ENCODE measurements at regions not wholly inside any gene's neighbourhood (a gene's known extent, or its start where the extent isn't known, plus 50 kb on each side); places are given as distances from the start of the nearest gene placed in this dataset.
"Not testable (repeated sequence)": the region's sequence is repeated elsewhere in the genome, so short reads cannot be mapped to it uniquely, and the experiment has no call there.

DNA sequence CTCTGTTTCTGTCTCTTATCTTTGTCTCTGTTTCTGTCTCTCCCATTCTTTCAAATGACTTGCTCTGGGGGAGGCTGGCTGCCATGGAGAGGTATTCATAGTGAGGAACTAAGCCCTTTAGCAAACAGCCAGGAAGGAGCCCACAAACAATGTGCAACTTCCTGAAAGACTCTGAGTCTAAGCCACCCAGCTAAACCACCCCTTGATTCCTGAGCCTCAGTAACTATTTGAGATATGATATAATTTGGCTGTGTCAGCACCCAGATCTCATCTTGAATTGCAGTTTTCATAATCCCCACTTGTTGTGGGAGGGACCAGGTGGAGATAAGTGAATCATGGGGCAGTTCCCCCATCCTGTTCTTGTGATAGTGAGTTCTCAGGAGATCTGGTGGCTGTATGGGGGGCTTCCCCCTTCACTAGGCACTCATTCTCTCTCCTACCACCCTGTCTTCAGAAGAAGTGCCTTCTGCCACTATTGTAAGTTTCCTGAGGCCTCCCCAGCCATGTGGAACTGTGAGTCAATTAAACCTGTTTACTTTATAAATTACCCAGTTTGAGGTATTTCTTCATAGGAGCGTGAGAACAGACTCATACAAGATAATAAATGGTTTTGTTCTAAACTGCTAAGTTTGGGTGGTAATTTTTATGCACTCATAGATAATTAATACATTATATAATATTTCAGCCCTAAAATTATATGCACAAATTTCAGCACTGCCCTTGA lies 121.2 kb upstream of the FOXP2 start:
- DNase-seq (ENCODE audit: extremely low read depth, low read depth) = no peak

DNA sequence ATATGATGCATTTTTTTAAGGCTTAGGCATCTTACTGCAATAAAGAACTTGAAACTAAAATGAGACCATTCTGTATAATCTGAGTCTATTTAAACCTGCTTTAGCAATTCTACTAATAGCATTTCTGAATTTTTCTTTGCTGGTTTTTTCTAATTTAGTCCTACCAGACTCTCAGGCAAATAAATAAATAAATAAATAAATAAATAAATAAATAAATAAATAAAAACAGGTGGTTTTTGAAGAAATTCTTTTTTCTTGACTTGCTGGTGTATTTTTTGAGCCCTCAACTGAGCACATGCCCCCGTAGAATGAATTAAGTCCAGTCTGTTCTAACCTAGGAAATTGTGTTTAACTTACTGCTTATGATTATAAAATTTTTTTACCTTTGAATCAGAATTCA lies 134.7 kb upstream of the FOXP2 start:
- TF ChIP-seq, protein P1, sequence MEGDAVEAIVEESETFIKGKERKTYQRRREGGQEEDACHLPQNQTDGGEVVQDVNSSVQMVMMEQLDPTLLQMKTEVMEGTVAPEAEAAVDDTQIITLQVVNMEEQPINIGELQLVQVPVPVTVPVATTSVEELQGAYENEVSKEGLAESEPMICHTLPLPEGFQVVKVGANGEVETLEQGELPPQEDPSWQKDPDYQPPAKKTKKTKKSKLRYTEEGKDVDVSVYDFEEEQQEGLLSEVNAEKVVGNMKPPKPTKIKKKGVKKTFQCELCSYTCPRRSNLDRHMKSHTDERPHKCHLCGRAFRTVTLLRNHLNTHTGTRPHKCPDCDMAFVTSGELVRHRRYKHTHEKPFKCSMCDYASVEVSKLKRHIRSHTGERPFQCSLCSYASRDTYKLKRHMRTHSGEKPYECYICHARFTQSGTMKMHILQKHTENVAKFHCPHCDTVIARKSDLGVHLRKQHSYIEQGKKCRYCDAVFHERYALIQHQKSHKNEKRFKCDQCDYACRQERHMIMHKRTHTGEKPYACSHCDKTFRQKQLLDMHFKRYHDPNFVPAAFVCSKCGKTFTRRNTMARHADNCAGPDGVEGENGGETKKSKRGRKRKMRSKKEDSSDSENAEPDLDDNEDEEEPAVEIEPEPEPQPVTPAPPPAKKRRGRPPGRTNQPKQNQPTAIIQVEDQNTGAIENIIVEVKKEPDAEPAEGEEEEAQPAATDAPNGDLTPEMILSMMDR (IDR thresholded peaks at IDR 0.05; ENCODE audit: low read depth, low read length) = no peak
- no peak for DNase-seq (ENCODE audit: extremely low read depth, low read depth)

More for the DNA sequence above, 121.2 kb upstream of the FOXP2 start:
- TF ChIP-seq, protein P1 (IDR thresholded peaks at IDR 0.05; ENCODE audit: low read depth, low read length) = no peak

DNA sequence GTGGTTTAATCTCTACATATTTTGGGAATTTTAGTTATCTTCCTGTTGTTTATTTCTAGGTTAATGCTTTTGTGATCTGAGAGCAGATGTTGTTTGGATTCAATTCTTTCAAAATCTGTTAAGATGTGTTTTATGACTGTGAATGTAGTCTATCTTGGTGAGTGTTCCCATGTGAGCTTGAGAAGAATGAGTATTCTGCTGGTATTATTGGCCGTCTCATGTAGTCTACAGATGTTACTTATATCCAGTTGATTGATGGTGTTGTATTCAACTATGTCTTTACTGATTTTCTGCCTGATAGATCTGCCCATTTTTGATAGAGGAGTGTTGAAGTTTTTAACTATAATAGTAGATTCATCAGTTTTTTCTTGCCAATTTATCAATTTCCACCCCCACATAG lies 141.4 kb upstream of the FOXP2 start:
- TF ChIP-seq, protein P1 (IDR thresholded peaks at IDR 0.05; ENCODE audit: low read depth, low read length) = no peak
- DNase-seq (ENCODE audit: extremely low read depth, low read depth) = no peak

DNA sequence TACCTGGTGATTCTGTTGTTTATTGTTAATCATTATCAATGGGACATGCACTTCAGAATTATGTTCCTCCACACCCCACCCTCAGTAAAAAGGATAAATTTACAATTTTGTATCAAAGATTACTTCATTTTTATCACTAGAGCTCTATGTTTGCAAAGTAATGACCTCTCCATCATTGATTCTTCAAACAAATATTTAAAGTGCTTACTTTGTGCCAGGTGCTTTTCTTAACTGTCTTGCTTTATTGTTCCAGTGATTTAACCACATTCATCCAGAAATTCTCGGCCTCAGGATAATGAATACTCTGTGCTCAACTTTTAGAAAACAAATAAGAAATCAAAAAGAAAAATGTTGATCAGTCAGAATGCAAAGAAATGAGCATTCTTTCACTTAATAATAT lies 144.9 kb upstream of the FOXP2 start:
- TF ChIP-seq, protein P1 (IDR thresholded peaks at IDR 0.05; ENCODE audit: low read depth, low read length) = no peak
- DNase-seq (ENCODE audit: extremely low read depth, low read depth) = no peak

DNA sequence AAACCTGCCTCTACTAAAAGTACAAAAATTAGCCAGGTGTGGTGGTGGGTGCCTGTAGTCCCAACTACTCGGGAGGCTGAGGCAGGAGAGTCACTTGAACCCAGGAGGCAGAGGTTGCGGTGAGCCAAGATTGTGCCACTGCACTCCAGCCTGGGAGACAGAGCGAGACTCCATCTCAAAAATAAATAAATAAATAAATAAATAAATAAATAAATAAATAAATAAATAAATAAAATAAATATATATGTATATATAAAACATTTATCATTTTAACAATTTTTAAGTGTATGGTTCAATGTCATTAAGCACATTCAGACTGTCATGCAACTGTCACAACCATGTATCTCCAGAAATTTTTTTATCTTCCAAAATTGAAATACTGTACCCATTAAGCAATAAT lies 147.1 kb upstream of the FOXP2 start:
- not testable (repeated sequence) for DNase-seq (ENCODE audit: extremely low read depth, low read depth)

DNA sequence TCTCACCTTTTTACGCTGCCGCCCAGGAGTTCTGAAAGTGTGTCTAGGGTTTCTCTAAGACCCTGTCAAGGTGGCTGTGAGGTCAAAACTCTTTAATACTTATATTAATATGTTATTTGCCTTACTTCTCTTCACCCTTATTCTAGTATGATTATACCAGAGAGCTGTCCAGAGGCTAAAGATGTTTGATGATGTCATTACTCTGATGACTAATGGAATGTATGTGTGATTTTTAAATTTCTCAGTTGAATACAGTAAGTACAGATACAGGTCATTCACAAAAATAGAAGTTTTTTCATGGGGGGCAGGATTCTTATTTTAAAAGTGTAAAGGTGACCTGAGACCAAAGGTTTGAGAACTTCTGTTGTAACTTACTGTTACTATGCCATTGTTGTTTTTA lies 150.6 kb upstream of the FOXP2 start:
- TF ChIP-seq, protein P1 (IDR thresholded peaks at IDR 0.05; ENCODE audit: low read depth, low read length) = no peak
- DNase-seq (ENCODE audit: extremely low read depth, low read depth) = no peak

DNA sequence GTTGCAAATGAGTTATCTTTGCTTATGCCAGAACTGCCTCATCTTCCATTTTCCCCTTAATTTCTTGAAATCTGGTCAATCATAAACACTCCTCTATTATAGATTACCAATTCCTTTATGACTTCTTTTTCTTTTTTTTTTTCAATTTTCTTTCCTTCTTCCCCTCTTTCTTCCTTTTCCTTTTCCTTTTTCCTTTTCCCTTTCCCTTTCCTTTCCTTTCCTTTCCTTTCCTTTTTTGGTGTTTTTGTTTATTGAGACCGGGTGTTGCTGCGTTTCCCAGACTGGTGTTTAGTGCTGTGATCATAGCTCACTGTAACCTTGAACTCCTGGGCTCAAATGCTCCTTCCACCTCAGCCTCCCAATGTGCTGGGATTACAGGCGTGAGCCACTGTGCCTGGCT lies 151.4 kb upstream of the FOXP2 start:
- no peak for DNase-seq (ENCODE audit: extremely low read depth, low read depth)
- TF ChIP-seq, protein P1 (IDR thresholded peaks at IDR 0.05; ENCODE audit: low read depth, low read length) = no peak

DNA sequence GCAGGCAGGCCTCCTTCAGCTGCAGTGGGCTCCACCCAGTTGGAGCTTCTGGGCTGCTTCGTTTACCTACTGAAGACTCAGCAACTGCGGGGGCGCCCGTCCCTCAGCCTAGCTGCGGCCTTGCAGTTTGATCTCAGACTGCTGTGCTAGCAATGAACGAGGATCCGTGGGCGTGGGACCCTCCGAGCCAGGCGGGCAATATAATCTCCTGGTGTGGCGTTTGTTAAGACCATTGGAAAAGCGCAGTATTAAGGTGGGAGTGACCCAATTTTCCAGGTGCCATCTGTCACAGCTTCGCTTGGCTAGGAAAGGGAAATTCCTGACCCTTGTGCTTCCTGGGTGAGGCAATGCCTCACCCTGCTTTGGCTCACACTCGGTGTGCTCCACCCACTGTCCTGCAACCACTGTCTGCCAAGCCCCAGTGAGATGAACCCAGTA lies 159.2 kb upstream of the FOXP2 start:
- TF ChIP-seq, protein P1 (IDR thresholded peaks at IDR 0.05; ENCODE audit: low read depth, low read length) = no peak
- DNase-seq (ENCODE audit: extremely low read depth, low read depth) = no peak
